Right lobe of liver (tissue), 4 donors: ENCODE measurements at regions not wholly inside any gene's neighbourhood (a gene's known extent, or its start where the extent isn't known, plus 50 kb on each side); places are given as distances from the start of the nearest gene placed in this dataset.

Source experiments
- POLR2A ChIP-seq: fragments of 450-650 bp; IDR thresholded peaks from one replicate; pipeline ENCODE4 v1.6.1; 2017; ENCODE audit warnings: antibody characterized with exemption, mild to moderate bottlenecking
- TF ChIP-seq, protein P1 (sequence below), 4 donors: fragments of 200-600 bp in 3 of 4; fragments of 450-650 bp in 1 of 4; IDR thresholded peaks; one replicate each; pipeline versions ENCODE4 v1.5.1 to v1.8.0; 2016 to 2022; ENCODE audit warnings: antibody characterized with exemption in 4 of 4, mild to moderate bottlenecking in 2 of 4
- donor health status: DM: no; HTN: no; CAD: no.
- donor health status: DM: no; HTN: no; CAD: no.
- donor health status: DM: no; HTN: yes; CAD: no.

DNA sequence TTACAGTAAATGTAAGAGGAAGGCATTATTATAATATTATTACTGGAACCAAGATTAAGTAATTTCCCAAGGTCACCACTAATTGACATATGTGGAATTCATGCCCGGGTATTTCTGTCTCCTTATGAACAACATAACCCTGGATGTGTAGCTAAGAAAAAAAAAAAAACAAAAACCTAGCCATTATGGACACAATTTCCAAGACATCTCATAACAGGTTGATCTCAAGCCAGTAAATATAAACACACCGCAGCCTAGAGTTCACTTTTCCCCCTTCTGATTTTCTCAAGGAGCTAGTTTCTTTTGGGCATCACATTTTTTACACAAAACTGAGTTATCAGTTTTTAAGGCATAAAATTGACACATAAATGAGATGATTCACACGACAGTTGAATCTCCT is 306.5 kb upstream of the RSPO3 start:
- TF ChIP-seq, protein P1, sequence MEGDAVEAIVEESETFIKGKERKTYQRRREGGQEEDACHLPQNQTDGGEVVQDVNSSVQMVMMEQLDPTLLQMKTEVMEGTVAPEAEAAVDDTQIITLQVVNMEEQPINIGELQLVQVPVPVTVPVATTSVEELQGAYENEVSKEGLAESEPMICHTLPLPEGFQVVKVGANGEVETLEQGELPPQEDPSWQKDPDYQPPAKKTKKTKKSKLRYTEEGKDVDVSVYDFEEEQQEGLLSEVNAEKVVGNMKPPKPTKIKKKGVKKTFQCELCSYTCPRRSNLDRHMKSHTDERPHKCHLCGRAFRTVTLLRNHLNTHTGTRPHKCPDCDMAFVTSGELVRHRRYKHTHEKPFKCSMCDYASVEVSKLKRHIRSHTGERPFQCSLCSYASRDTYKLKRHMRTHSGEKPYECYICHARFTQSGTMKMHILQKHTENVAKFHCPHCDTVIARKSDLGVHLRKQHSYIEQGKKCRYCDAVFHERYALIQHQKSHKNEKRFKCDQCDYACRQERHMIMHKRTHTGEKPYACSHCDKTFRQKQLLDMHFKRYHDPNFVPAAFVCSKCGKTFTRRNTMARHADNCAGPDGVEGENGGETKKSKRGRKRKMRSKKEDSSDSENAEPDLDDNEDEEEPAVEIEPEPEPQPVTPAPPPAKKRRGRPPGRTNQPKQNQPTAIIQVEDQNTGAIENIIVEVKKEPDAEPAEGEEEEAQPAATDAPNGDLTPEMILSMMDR (IDR thresholded peaks at IDR 0.05), result no peak
- TF ChIP-seq POLR2A, result no peak
